UCSD-AML1 (cell line): ENCODE measurements at regions not wholly inside any gene's neighbourhood (a gene's known extent, or its start where the extent isn't known, plus 50 kb on each side); places are given as distances from the start of the nearest gene placed in this dataset.

Experiments used
- DNase-seq: peaks from one replicate; lab custom pipeline; 2025; ENCODE audit not compliant: unreplicated experiment; lab: John Stamatoyannopoulos, UW

GRCh38 chr20:6618051-6618450, 149.4 kb upstream of the BMP2 start:
- DNase-seq: no peak

GRCh38 chr20:6616421-6616820, 151.1 kb upstream of the BMP2 start:
- no peak for DNase-seq

GRCh38 chr20:6614836-6615235, 152.7 kb upstream of the BMP2 start:
- DNase-seq: no peak

- DNase-seq: no peak
Observed at GRCh38 chr20:6613280-6613861, 154.1 kb upstream of the BMP2 start.

- DNase-seq: no peak
Observed at GRCh38 chr20:6612606-6612923, 154.9 kb upstream of the BMP2 start.

GRCh38 chr20:6611911-6612605, 155.4 kb upstream of the BMP2 start:
- DNase-seq: no peak

- no peak for DNase-seq
Observed at GRCh38 chr20:6606651-6607050, 160.8 kb upstream of the BMP2 start.

GRCh38 chr20:6605055-6605935, 162.2 kb upstream of the BMP2 start:
- DNase-seq: no peak

GRCh38 chr20:6604179-6604578, 163.3 kb upstream of the BMP2 start:
- DNase-seq: no peak

GRCh38 chr20:6599876-6600735, 167.4 kb upstream of the BMP2 start:
- DNase-seq: no peak

- no peak for DNase-seq
Observed at GRCh38 chr20:6595704-6596103, 171.8 kb upstream of the BMP2 start.

GRCh38 chr20:6590891-6591637, 176.4 kb upstream of the BMP2 start:
- DNase-seq: no peak

GRCh38 chr20:6588296-6588695, 179.2 kb upstream of the BMP2 start:
- no peak for DNase-seq

GRCh38 chr20:6583134-6583738, 184.2 kb upstream of the BMP2 start:
- DNase-seq: peak; percentile 7

GRCh38 chr20:6582449-6582848, 185.0 kb upstream of the BMP2 start:
- no peak for DNase-seq

- no peak for DNase-seq
Observed at GRCh38 chr20:6580486-6580885, 187.0 kb upstream of the BMP2 start.

GRCh38 chr20:6579824-6580223, 187.7 kb upstream of the BMP2 start:
- DNase-seq: no peak

- DNase-seq: no peak
Observed at GRCh38 chr20:6579417-6579816, 188.1 kb upstream of the BMP2 start.

- no peak for DNase-seq
Observed at GRCh38 chr20:6577451-6577850, 190.0 kb upstream of the BMP2 start.

- no peak for DNase-seq
Observed at GRCh38 chr20:6576726-6577125, 190.8 kb upstream of the BMP2 start.
